Body of pancreas (tissue), 4 donors: ENCODE measurements at regions not wholly inside any gene's neighbourhood (a gene's known extent, or its start where the extent isn't known, plus 50 kb on each side); places are given as distances from the start of the nearest gene placed in this dataset.

Source experiments
- CTCF ChIP-seq, 7 experiments: fragments of 450-650 bp in 4 of 7; fragments of 200-600 bp in 3 of 7; sonication (generic) in 3 of 7; IDR thresholded peaks; one replicate each; pipeline ENCODE4 v1.5.1; 2016 to 2019; ENCODE audit warnings: antibody characterized with exemption in 7 of 7
- POLR2A ChIP-seq, 3 donors: fragments of 450-650 bp; IDR thresholded peaks; one replicate each; pipeline ENCODE4 v1.6.1; 2016; ENCODE audit warnings: antibody characterized with exemption in 3 of 3, mild to moderate bottlenecking in 2 of 3

GRCh38 chr3:177800561-177800960 is 603.3 kb upstream of the TBL1XR1 start:
- TF ChIP-seq CTCF (IDR thresholded peaks at IDR 0.05) = no peak
- TF ChIP-seq POLR2A (IDR thresholded peaks at IDR 0.05) = no peak
